Adrenal gland (tissue), 9 donors: ENCODE measurements at regions not wholly inside any gene's neighbourhood (a gene's known extent, or its start where the extent isn't known, plus 50 kb on each side); places are given as distances from the start of the nearest gene placed in this dataset.

Experiments
- DNase-seq, 7 donors: peaks; one replicate each; pipeline ENCODE4 v3.0.0-alpha.2; 2019 to 2020
- H3K27ac ChIP-seq, 5 donors: fragments of 200-600 bp; sonication (generic) in 4 of 5; 1 replicate in 3 of 5; 2 replicates in 2 of 5; pipeline versions ENCODE4 v1.5.1 to v1.8.0; 2016 to 2020; ENCODE audit warnings: mild to moderate bottlenecking in 1 of 5
- H3K27me3 ChIP-seq: fragments of 200-600 bp; 2 replicates; pipeline ENCODE4 v1.8.0; 2021
- H3K36me3 ChIP-seq, 2 donors: fragments of 200-600 bp; replicated peaks in 1 of 2; 1 replicate in 1 of 2; 2 replicates in 1 of 2; pipeline versions ENCODE4 v1.5.1 to v1.8.0; 2018 to 2022
- H3K4me1 ChIP-seq, 2 donors: fragments of 200-600 bp; replicated peaks in 1 of 2; 1 replicate in 1 of 2; 2 replicates in 1 of 2; pipeline versions ENCODE4 v1.5.1 to v1.8.0; 2018 to 2021
- H3K4me3 ChIP-seq, 4 donors: fragments of 200-600 bp; sonication (generic) in 3 of 4; one replicate each; pipeline ENCODE4 v1.5.1; 2016 to 2018
- H3K9me3 ChIP-seq, 3 donors: fragments of 200-600 bp; sonication (generic) in 1 of 3; replicated peaks in 1 of 3; 1 replicate in 2 of 3; 2 replicates in 1 of 3; pipeline versions ENCODE4 v1.5.1 to v1.8.0; 2016 to 2021
- CTCF ChIP-seq, 6 experiments: fragments of 450-650 bp in 4 of 6; fragments of 200-600 bp in 2 of 6; sonication (generic) in 1 of 6; IDR thresholded peaks; 1 replicate in 5 of 6; 2 replicates in 1 of 6; pipeline versions ENCODE4 v1.5.1 to v1.8.0; 2016 to 2021; ENCODE audit warnings: antibody characterized with exemption in 6 of 6, mild to moderate bottlenecking in 2 of 6, moderate library complexity in 1 of 6
- POLR2A ChIP-seq, 2 donors: fragments of 450-650 bp; IDR thresholded peaks; one replicate each; pipeline ENCODE4 v1.6.1; 2017; ENCODE audit warnings: antibody characterized with exemption in 2 of 2, mild to moderate bottlenecking in 2 of 2, moderate library complexity in 1 of 2
- WGBS, 4 donors: extraction: QIAGEN DNeasy Blood & Tissue Kit in 2 of 4; methylation state at CpG; one replicate each; pipeline versions ENCODE4 v1.1.5 to v1.1.7; 2013 to 2017; 5-methylcytosine and 5-hydroxymethylcytosine counted together
- intact Hi-C, 2 donors: fragments of 100-400 bp; cut with DNase I; formaldehyde crosslinking; loops; one replicate each; pipeline versions ENCODE4 v1.14.1 to v1.15.0; 2022 to 2023
- donor health status: healthy with polysubstance abuse.
- donor health status: Bipolar disorder and iron deficiency.
- donor health status: DM: yes; HTN: yes; CAD: no.
- donor health status: DM: no; HTN: no; CAD: no.
- donor health status: DM: no; HTN: no; CAD: no.

GRCh38 chr3:150309557-150309956 is 98.5 kb upstream of the TSC22D2 start:
- H3K4me1 ChIP-seq: no peaks in the 10 kb centered on the region
- 83 to 91% (median 88%) methylated on average over 3 of the region's 3 CpGs for WGBS, 4 donors
- H3K9me3 ChIP-seq: no peaks in the 10 kb centered on the region
- intact Hi-C loops: no loop called here
- no peak overlapping the region for H3K4me3 ChIP-seq
- no peaks in the 10 kb centered on the region for H3K27me3 ChIP-seq
- DNase-seq: no peak
- TF ChIP-seq CTCF (IDR thresholded peaks at IDR 0.05): no peak
- no peak for TF ChIP-seq POLR2A (IDR thresholded peaks at IDR 0.05)
- no peaks in the 10 kb centered on the region for H3K36me3 ChIP-seq
- no peak overlapping the region for H3K27ac ChIP-seq

- Histone ChIP-seq H3K36me3 (no peaks in the 10 kb centered on the region), H3K27me3 (no peaks in the 10 kb centered on the region), H3K27ac (no peak overlapping the region), H3K4me3 (no peak overlapping the region), H3K4me1 (no peaks in the 10 kb centered on the region), H3K9me3 (no peaks in the 10 kb centered on the region)
- DNase-seq: no peak
- TF ChIP-seq POLR2A (IDR thresholded peaks at IDR 0.05): no peak
- TF ChIP-seq CTCF (IDR thresholded peaks at IDR 0.05): no peak
- intact Hi-C loops: no loop called here
Observed at GRCh38 chr3:150309257-150309542, 98.9 kb upstream of the TSC22D2 start.

- TF ChIP-seq CTCF (IDR thresholded peaks at IDR 0.05) (no peak), POLR2A (IDR thresholded peaks at IDR 0.05) (no peak)
- Histone ChIP-seq H3K36me3 (no peaks in the 10 kb centered on the region), H3K9me3 (no peaks in the 10 kb centered on the region), H3K27ac (no peak overlapping the region), H3K4me1 (no peaks in the 10 kb centered on the region), H3K27me3 (no peaks in the 10 kb centered on the region), H3K4me3 (no peak overlapping the region)
- intact Hi-C loops: no loop called here
- WGBS, 4 donors: 67 to 77% (median 71%) methylated on average over 12 of the region's 12 CpGs
- no peak for DNase-seq
Observed at GRCh38 chr3:150308481-150309256, 99.4 kb upstream of the TSC22D2 start.

GRCh38 chr3:150308037-150308319 is 100.1 kb upstream of the TSC22D2 start:
- Histone ChIP-seq H3K9me3 (no peaks in the 10 kb centered on the region), H3K36me3 (no peaks in the 10 kb centered on the region), H3K27me3 (no peaks in the 10 kb centered on the region), H3K4me3 (no peak overlapping the region), H3K27ac (no peak overlapping the region), H3K4me1 (no peaks in the 10 kb centered on the region)
- TF ChIP-seq CTCF (IDR thresholded peaks at IDR 0.05) (no peak), POLR2A (IDR thresholded peaks at IDR 0.05) (no peak)
- DNase-seq: no peak
- intact Hi-C loops: no loop called here
- 74 to 84% (median 79%) methylated on average over 4 of the region's 4 CpGs for WGBS, 4 donors
